HepG2 (cell line): ENCODE measurements at regions not wholly inside any gene's neighbourhood (a gene's known extent, or its start where the extent isn't known, plus 50 kb on each side); places are given as distances from the start of the nearest gene placed in this dataset.

ENCODE experiments used
- ATAC-seq: fragments of 200-7000 bp; cut with Tn5 transposase; 3 replicates; pipeline ENCODE4 v1.9.1; 2020; ENCODE audit warnings: mild to moderate bottlenecking, moderate library complexity
- BruUV-seq: library from RNA; stranded (reverse); fragments of 400-500 nt; replicated peaks from 2 replicates; lab custom pipeline; 2021; lab: Mats Ljungman, UMichigan
- CTCF ChIA-PET: fragments of 300-600 bp; formaldehyde crosslinking; extraction: SDS; loops from one replicate; lab custom pipeline; 2021; ENCODE audit warnings: low total read pairs, inconsistent platforms, low intra/inter-chr PET ratio; lab: Yijun Ruan, JAX
- POLR2A ChIA-PET: fragments of 350-600 bp; sonication (Branson Sonifier 250); formaldehyde crosslinking; loops from one replicate; lab custom pipeline; 2020; ENCODE audit warnings: antibody characterized with exemption, inconsistent platforms; lab: Yijun Ruan, JAX
- DNase-seq: peaks from one replicate; pipeline ENCODE4 v3.0.0-alpha.2; 2015; ENCODE audit warnings: low spot score
- FAIRE-seq: peaks from 3 replicates; lab custom pipeline; 2011; peaks lifted over from hg19 to GRCh38; lab: Jason Lieb, UNC
- H2AFZ ChIP-seq: one replicate; pipeline ENCODE4 v1.6.1; 2011; ENCODE audit warnings: low read length, inconsistent platforms
- H3K27ac ChIP-seq: fragments of 300-600 bp; 3 replicates; pipeline ENCODE4 v1.8.0; 2011; ENCODE audit warnings: mixed run types, mild to moderate bottlenecking, mixed read lengths, low read length, inconsistent platforms; ENCODE audit not compliant: insufficient read depth; ENCODE audit errors: extremely low read length
- H3K27me3 ChIP-seq, 2 experiments: fragments of 200-600 bp in 1 of 2; 2 replicates in 1 of 2; 3 replicates in 1 of 2; pipeline versions ENCODE4 v1.6.0 to v1.8.0; 2011; ENCODE audit warnings: low read length in 2 of 2, mild to moderate bottlenecking in 2 of 2, moderate library complexity in 2 of 2, inconsistent platforms in 1 of 2; ENCODE audit not compliant: insufficient read depth in 2 of 2, control insufficient read depth in 1 of 2
- H3K36me3 ChIP-seq, 2 experiments: fragments of 200-600 bp in 1 of 2; replicated peaks in 1 of 2; 2 replicates in 1 of 2; 3 replicates in 1 of 2; pipeline versions ENCODE4 v1.5.1 to v1.8.0; 2011; ENCODE audit warnings: low read length in 2 of 2, inconsistent platforms in 1 of 2; ENCODE audit not compliant: insufficient read depth in 2 of 2, control insufficient read depth in 1 of 2
- H3K4me1 ChIP-seq: 2 replicates; pipeline ENCODE4 v1.5.1; 2012; ENCODE audit warnings: low read length, inconsistent platforms; ENCODE audit not compliant: insufficient read depth
- H3K4me2 ChIP-seq: 2 replicates; pipeline ENCODE4 v1.6.0; 2011; ENCODE audit warnings: low read depth, low read length, inconsistent platforms
- H3K4me3 ChIP-seq, 3 experiments: fragments of 200-600 bp in 1 of 3; sonication (generic), shearing (Covaris generic) in 1 of 3; replicated peaks in 1 of 3; 2 replicates each; pipeline ENCODE4 v1.5.1; 2011 to 2016; ENCODE audit warnings: low read length in 3 of 3, inconsistent platforms in 2 of 3, low read depth in 2 of 3, mild to moderate bottlenecking in 2 of 3, control low read depth in 1 of 3, mixed read lengths in 1 of 3; ENCODE audit not compliant: insufficient read depth in 1 of 3
- H3K79me2 ChIP-seq: one replicate; pipeline ENCODE4 v1.6.1; 2011; ENCODE audit warnings: low read length, inconsistent platforms; ENCODE audit not compliant: insufficient read depth
- H3K9ac ChIP-seq: 2 replicates; pipeline ENCODE4 v1.6.0; 2011; ENCODE audit warnings: mild to moderate bottlenecking, low read depth, low read length, inconsistent platforms; ENCODE audit not compliant: insufficient read depth
- H3K9me3 ChIP-seq: 2 replicates; pipeline ENCODE4 v1.5.1; 2012; ENCODE audit warnings: mild to moderate bottlenecking, low read length
- H4K20me1 ChIP-seq: 2 replicates; pipeline ENCODE4 v1.6.0; 2011; ENCODE audit warnings: inconsistent platforms, mild to moderate bottlenecking, low read length, moderate library complexity; ENCODE audit not compliant: insufficient read depth
- SMAD1 ChIP-seq: sonication (generic); formaldehyde crosslinking; IDR thresholded peaks from 2 replicates; pipeline ENCODE4 v1.4.0; 2020; ENCODE audit warnings: missing genetic modification reagents, low read depth, mild to moderate bottlenecking, borderline replicate concordance
- SYNCRIP ChIP-seq: fragments of 200-400 bp; formaldehyde crosslinking; IDR thresholded peaks from 2 replicates; pipeline ENCODE4 v1.6.1; 2018; ENCODE audit warnings: mild to moderate bottlenecking, low read depth, low read length; ENCODE audit not compliant: insufficient read depth
- TRIM24 ChIP-seq: sonication (generic); formaldehyde crosslinking; IDR thresholded peaks from 2 replicates; pipeline ENCODE4 v1.8.0; 2022; ENCODE audit warnings: mild to moderate bottlenecking, missing genetic modification reagents
- XBP1 ChIP-seq: sonication (generic); formaldehyde crosslinking; IDR thresholded peaks from 2 replicates; pipeline ENCODE4 v1.5.0; 2020; ENCODE audit warnings: missing genetic modification reagents
- ZFP36L2 ChIP-seq: sonication (generic); formaldehyde crosslinking; IDR thresholded peaks from 2 replicates; pipeline ENCODE4 v1.4.0; 2020; ENCODE audit warnings: missing genetic modification reagents
- ZFYVE20 ChIP-seq: sonication (generic); formaldehyde crosslinking; IDR thresholded peaks from 2 replicates; pipeline ENCODE4 v1.8.0; 2023; ENCODE audit warnings: low read depth, mild to moderate bottlenecking, moderate library complexity, missing genetic modification reagents, borderline replicate concordance
- WGBS: methylation state at CpG from one replicate; pipeline ENCODE4 v1.1.6; 2017; ENCODE audit warnings: low lambda C conversion rate; 5-methylcytosine and 5-hydroxymethylcytosine counted together
- in situ Hi-C: cut with HindIII; loops from 2 replicates; pipeline ENCODE4 v1.10.0; 2017; ENCODE audit warnings: low pct_unique_long_range_greater_than_20kb; ENCODE audit not compliant: extremely low pct_ligation_motif_present
- intact Hi-C: fragments of 100-400 bp; cut with micrococcal nuclease; formaldehyde crosslinking; loops from one replicate; pipeline ENCODE4 v1.10.0; 2022; ENCODE audit not compliant: unreplicated experiment
- TF ChIP-seq, protein P1 (sequence below): sonication (generic); formaldehyde crosslinking; IDR thresholded peaks from 2 replicates; pipeline ENCODE4 v1.8.1; 2023; ENCODE audit warnings: missing genetic modification reagents, mild to moderate bottlenecking, borderline replicate concordance
- TF ChIP-seq, protein P2 (sequence below): sonication (generic); formaldehyde crosslinking; IDR thresholded peaks from 2 replicates; pipeline ENCODE4 v1.8.0; 2022; ENCODE audit warnings: mild to moderate bottlenecking, missing genetic modification reagents; ENCODE audit not compliant: insufficient replicate concordance

DNA sequence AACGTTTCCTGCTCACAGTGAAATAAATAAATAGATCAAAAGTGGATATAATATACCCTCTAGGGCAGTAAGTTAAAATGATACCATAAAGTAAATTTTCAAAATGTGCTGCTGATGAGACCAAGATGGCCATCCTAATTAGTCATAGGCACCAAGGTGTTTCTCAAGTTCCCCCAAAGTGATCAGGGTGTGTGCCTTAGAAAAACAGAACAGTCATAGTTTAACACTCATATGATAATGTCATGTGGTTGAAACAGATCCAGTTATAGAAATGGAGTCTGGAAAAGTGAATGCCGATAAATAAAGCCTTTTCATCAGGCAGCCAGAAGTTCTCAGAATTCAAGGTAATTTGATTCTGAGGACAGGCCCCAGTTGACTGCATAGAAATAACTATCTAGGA is 161.5 kb upstream of the CDKN2B start:
- Histone ChIP-seq H3K27me3 (no peaks in the 10 kb centered on the region), H3K9ac (no peak overlapping the region), H2AFZ (no peak overlapping the region), H3K27ac (no peak overlapping the region), H3K79me2 (no peaks in the 10 kb centered on the region), H3K4me1 (no peaks in the 10 kb centered on the region), H4K20me1 (no peaks in the 10 kb centered on the region), H3K4me2 (no peak overlapping the region), H3K4me3 (no peak overlapping the region), H3K9me3 (no peaks in the 10 kb centered on the region), H3K36me3 (no peaks in the 10 kb centered on the region)
- POLR2A ChIA-PET: no interaction called here
- FAIRE-seq (no peak), DNase-seq (no peak), ATAC-seq (no peak)
- 47% methylated on average over 2 of the region's 2 CpGs for WGBS
- TF ChIP-seq, protein P1, sequence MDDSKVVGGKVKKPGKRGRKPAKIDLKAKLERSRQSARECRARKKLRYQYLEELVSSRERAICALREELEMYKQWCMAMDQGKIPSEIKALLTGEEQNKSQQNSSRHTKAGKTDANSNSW: no peak
- TF ChIP-seq ZFYVE20: no peak
- no peak for TF ChIP-seq SMAD1 (CRISPR knock-in tag)
- TF ChIP-seq, protein P2, sequence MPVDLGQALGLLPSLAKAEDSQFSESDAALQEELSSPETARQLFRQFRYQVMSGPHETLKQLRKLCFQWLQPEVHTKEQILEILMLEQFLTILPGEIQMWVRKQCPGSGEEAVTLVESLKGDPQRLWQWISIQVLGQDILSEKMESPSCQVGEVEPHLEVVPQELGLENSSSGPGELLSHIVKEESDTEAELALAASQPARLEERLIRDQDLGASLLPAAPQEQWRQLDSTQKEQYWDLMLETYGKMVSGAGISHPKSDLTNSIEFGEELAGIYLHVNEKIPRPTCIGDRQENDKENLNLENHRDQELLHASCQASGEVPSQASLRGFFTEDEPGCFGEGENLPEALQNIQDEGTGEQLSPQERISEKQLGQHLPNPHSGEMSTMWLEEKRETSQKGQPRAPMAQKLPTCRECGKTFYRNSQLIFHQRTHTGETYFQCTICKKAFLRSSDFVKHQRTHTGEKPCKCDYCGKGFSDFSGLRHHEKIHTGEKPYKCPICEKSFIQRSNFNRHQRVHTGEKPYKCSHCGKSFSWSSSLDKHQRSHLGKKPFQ: no peak
- no peak for TF ChIP-seq XBP1 (CRISPR knock-in tag)
- TF ChIP-seq SYNCRIP: no peak
- TF ChIP-seq TRIM24 (CRISPR knock-in tag): no peak
- no peak for TF ChIP-seq ZFP36L2 (CRISPR knock-in tag)
- in situ Hi-C loops (no loop called here), intact Hi-C loops (no loop called here)
- CTCF ChIA-PET: no interaction called here
- no TSS peak for BruUV-seq
